ENCODE measurements at regions not wholly inside any gene's neighbourhood (a gene's known extent, or its start where the extent isn't known, plus 50 kb on each side); places are given as distances from the start of the nearest gene placed in this dataset.
"Not testable (repeated sequence)": the region's sequence is repeated elsewhere in the genome, so short reads cannot be mapped to it uniquely, and the experiment has no call there.

- DNase-seq: no peak
These were observed 122.9 kb upstream of the MYO3A start for GRCh38 chr10:25811052-25811685.

DNA sequence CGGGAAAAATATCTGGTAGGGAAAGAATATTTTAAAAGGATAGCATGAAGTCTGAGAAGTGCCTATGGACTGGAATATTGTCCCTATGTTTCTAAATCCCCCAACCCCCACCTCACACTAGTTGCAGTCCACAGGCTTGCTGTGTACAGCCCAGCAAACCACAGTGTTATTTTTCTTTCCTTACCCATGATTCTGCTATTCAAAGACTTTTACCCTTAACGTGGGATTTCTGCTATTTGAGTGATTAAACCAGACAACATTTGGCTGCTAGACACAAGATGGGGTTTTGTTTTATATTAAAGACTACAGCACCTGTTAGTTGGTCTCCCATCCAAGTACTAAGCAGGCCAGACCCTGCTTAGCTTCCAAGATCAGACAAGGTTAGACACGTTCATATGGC lies 120.5 kb upstream of the MYO3A start:
- no peak for DNase-seq

GRCh38 chr10:25815236-25815635 lies 118.8 kb upstream of the MYO3A start:
- no peak for DNase-seq

DNA sequence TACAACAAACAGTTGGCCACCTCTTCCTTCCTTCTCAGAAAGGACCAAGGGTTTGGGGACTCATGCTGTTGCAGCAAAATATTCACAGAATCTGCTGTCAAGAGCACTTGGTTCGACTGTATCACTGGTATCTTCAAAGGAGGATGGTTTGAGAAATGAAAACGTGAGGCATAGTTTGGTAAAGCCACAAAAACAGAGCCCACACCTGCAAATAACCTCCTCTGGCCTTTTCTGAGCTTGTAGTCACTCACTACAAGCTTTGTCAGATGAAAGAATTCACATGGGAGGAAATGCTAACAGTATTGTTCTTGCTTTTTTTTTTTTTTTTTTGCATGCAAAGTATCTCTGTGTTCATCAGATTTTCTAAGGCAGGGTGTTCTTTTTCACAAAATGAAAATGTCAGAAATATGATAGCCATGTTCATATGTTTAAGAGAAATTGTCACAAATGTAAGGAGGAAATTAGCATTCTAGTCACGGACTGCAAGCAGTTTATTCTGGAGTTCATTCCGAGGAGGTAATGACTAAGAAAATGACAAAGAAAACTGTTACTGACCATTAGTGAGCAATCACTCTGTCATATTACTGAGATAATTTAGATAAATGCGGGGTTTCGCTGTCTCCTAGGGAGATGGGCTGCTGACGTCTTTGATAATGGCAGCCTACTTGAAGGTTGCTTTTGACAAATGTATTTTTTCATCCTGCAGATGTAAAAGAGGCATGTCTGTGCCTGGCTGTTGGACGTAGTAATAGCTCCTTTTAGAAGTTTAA lies 117.8 kb upstream of the MYO3A start:
- no peak for DNase-seq

GRCh38 chr10:25817200-25817599 lies 116.8 kb upstream of the MYO3A start:
- DNase-seq: no peak

DNA sequence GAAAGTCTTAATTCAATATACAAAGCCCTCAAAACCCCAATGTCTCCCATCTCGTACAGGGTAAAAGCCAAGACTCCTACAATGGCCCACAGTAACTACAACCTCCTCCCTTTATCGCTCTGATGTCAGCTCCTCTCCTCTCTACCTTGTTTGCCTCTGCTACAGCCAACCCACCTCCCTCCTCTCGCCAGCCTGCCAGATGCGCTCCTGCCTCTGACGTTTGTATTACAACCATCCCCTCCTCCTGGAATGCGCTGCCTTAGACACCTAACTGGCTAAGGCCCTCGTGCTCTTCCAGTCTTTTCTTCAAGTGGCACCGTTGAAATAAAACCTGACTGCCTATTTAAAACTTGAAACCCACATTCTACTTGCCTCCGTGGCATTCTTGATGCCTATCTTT lies 115.3 kb upstream of the MYO3A start:
- no peak for DNase-seq

DNA sequence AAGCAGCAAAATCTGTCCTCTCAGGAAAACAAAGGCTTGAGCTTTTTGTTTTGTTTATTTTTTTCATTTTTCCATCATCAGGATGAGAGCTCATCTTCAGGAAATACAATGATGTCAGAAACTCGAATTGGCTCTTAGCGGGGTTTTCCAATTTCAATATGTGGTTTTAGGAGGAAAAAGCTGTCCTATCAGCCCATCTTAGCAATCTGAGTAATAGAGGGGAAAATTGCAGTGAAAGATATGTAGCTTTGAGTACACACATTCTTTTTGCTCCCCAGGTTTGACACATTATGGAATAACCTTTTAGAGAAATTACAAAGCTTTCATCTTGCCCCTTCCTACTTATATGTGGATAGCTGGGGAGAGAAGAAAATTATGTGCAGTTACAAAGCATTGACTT lies 113.6 kb upstream of the MYO3A start:
- no peak for DNase-seq

- no peak for DNase-seq
These were observed 113.2 kb upstream of the MYO3A start for GRCh38 chr10:25820874-25821273.

GRCh38 chr10:25824050-25824449 lies 110.0 kb upstream of the MYO3A start:
- no peak for DNase-seq

DNA sequence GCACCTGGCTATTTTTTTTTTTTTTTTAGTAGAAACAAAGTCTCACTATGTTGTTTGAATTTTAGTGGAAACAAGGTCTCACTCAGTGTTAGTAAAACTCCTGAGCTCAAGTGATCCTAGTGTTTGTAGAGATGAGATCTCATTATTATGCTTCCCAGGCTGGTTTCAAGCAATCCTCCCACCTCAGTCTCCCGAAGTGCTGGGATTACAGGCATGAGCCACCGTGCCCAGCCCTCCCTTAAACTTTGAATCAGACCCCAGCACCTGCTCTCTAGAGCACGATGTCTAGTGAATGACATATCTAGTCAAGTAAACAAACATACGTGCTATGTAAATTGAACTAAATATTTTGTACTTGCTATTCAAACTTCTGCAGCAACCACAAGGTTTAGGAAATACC lies 105.6 kb upstream of the MYO3A start:
- no peak for DNase-seq

DNA sequence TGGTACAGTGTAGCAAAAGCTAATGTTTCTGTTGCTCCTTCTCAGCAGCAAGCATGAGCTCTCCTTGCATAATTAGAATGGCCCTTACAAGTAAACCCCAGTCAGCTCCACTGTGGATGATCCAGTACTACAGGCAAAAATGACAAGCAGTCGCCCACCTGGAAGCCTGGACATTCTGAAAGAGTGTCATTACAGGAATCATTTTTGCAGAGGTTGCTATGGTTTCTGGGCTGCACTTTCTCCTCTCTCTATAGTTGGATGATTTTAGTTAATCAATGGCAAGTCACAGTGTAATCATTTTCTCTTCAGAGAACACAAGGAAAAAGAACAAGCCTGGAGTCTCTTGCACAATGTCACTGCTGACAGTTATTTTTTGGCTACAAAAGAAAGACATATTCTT lies 102.9 kb upstream of the MYO3A start:
- DNase-seq: no peak

DNA sequence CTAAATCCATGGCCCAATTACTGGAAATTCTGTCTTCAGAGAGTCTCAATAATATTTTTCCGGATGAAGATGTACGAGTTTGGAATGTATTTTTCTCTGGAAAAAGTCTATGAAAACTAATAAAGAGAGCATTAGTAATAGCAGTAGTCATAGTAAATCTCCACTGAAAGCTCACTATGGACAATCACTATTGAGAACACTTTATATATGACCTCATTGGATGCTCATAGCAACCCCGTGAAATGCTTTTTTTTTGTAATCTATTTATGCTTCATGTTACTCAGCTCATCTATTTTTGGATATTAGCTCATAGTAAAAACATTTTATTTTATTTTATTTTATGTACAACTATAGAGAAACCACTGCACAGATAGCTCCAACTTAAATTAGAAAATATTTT lies 94.3 kb upstream of the MYO3A start:
- DNase-seq: no peak

GRCh38 chr10:25840875-25841274 lies 93.2 kb upstream of the MYO3A start:
- not testable (repeated sequence) for DNase-seq

DNA sequence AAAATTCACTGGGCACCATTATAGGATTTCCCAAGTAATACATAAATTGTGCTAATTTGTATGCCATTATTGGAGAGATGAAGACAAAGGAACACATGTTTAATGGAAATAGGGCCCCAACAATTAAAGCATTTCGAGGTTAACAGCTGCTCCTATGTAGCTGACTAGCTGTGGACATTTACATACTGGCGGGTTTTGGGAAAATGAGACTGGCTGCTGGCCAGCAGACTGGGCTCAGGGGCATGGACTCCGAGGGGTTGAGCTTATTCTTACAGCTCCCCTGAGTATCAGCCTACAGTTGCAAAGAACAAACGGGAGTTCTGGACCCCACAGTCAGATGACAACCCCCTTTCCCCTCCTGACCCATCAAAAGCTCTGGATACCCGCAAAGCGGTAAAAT lies 91.9 kb upstream of the MYO3A start:
- no peak for DNase-seq

DNA sequence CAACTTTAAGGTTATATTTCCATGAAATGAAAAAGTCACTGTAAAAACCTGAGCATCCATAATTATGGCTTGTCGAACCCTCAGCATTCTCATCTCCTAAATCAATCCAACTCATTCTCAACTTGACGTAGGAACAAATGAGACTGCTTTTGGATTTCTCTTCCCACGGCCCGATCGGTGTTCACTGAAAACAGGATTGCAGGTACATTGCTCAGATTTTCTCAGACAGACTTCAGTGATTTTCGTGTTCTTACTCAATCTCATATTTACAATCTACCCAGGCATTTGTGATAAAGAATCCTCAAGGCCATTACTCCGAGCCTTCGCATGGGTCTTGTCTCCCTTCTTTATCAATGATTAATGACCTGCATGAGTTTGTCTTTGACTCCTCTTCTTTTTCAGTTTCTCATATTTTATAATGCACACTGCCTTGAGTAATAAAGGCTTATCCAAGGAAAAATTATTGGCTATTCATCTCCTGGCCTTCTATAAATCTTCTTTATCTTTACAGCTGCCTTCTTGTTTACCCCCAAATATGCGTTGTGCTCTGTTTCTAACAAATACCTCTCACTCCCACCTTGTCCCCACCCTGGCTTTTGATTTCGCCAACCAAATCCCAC lies 90.4 kb upstream of the MYO3A start:
- no peak for DNase-seq

GRCh38 chr10:25844716-25845115 lies 89.3 kb upstream of the MYO3A start:
- not testable (repeated sequence) for DNase-seq

DNA sequence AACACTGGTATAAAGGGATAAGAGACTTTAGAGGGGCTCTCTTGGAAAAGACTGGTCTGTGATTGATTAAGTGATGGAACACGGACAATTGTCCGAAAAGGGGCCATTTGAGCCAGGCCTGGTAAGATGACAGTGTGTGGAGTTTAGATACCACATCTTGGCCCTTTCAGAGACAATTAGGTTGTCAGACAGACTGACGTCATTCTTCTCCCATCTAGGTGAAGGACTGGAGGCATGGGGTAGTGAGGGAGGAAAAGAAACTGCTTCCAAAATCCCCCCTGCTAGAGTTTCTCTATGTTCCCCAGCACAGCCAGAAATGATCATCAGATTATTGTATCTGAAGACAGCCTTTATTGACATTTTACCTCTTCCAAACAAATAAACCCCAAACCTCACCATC lies 84.8 kb upstream of the MYO3A start:
- no peak for DNase-seq

- DNase-seq: no peak
These were observed 84.0 kb upstream of the MYO3A start for GRCh38 chr10:25849988-25850387.

GRCh38 chr10:25851548-25851947 lies 82.5 kb upstream of the MYO3A start:
- no peak for DNase-seq

DNA sequence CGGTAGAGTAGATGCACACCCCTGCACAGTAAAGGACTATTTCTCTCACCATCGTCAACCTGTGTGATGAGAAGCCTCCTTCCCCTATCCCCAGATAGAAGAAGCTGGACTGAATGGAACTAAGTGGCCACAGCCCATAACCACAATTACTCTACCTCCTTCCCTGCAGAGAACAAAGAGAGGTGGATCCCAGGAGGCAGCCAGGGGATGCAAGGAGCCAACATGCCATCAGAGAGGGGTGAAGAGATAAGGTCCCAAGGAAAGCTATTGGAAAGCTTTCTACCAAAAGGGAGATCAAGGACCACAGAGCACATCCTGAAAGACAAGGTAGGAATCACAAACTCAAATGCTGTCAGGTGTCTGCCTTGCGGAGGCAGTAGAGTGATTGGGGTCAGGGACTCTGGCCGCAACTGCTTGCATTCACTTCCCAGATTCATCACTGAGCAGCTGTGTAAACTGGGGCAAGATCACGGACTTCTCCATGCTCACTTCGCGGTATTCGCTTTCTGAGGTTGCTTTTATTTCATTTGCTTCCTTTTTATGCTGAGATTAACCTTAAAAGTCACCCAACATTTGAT lies 81.6 kb upstream of the MYO3A start:
- DNase-seq: no peak

DNA sequence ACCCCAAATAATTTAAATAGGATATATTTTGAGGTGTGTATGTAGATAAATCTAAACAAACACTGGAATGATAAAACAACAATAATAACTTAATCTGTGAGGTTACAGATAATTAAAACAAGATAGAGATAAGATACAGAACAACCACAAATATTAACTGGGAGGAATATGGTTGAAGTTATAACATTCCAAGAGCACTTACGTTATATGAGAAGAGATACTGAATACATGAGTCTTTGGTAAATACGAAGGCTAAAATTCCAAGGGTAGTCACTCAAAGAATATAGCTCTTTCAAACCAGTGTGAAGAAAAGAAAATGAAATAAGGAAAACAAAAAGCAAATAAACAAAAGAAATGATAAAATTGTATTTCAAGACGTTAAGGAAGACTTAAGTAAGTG lies 76.0 kb upstream of the MYO3A start:
- no peak for DNase-seq

DNA sequence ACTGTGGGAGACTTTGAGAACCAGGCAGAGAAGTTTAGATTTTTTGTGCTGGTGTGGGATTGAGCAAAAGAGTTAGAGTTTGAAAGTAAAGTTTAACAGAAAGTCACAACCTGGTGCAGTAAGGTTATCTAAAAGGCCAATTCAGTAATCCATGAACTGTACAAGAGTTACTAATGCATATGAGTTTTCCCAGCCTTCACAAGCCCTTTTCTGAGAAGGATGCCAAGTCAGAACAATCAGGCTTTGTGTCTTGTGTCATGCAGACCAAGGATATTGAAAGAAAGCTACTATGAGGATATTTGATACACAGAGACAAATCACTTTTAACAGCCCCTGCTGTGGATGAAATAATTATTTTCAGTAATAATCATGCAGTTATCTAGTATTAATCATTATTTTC lies 68.8 kb upstream of the MYO3A start:
- DNase-seq: no peak

DNA sequence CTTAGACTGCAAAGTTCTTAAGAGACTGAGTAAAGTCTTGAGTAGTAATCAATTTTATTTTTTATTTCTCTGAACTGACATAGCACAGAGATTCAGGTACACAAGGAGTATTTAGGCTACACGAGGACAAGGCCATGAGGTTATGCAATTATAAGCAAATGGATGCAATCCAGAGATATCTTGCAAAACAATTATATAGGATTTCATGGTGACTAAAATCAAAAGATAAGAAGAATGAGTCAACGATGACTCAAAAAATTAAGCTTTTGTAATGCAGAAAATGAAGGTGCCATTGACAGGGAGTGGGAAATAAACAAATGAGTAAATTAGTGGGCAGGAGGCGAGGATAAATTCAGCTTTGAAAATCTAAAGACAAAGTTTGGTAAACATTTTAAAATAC lies 66.7 kb upstream of the MYO3A start:
- DNase-seq: no peak

GRCh38 chr10:25869067-25869591 lies 64.9 kb upstream of the MYO3A start:
- DNase-seq: no peak

All from CD4-positive, alpha-beta T cell treated with Interleukin-10 for 1 hour (primary cell).